H9 (cell line): ENCODE measurements at regions not wholly inside any gene's neighbourhood (a gene's known extent, or its start where the extent isn't known, plus 50 kb on each side); places are given as distances from the start of the nearest gene placed in this dataset.

Experiments used
- DNase-seq: peaks from one replicate; pipeline ENCODE4 v3.0.0-alpha.2; 2017
- H2AFZ ChIP-seq: one replicate; pipeline ENCODE4 v1.6.1; 2013; ENCODE audit warnings: mild to moderate bottlenecking, low read length, control low read depth, moderate library complexity
- H2AK5ac ChIP-seq: 2 replicates; pipeline ENCODE4 v1.6.1; 2013; ENCODE audit warnings: low read length, control low read depth, mixed read lengths; ENCODE audit not compliant: insufficient read length
- H2BK120ac ChIP-seq: one replicate; pipeline ENCODE4 v1.6.1; 2013; ENCODE audit warnings: low read depth, mild to moderate bottlenecking, low read length, control low read depth, inconsistent platforms; ENCODE audit not compliant: poor library complexity, severe bottlenecking
- H2BK12ac ChIP-seq: 2 replicates; pipeline ENCODE4 v1.6.1; 2013; ENCODE audit warnings: low read length, control low read depth, mixed read lengths, low read depth; ENCODE audit not compliant: insufficient read length
- H2BK15ac ChIP-seq: 2 replicates; pipeline ENCODE4 v1.6.1; 2013; ENCODE audit warnings: low read depth, low read length, control low read depth
- H2BK20ac ChIP-seq: one replicate; pipeline ENCODE4 v1.6.1; 2013; ENCODE audit warnings: low read depth, mild to moderate bottlenecking, low read length, control low read depth, inconsistent platforms; ENCODE audit not compliant: poor library complexity, severe bottlenecking
- H2BK5ac ChIP-seq: 2 replicates; pipeline ENCODE4 v1.6.1; 2013; ENCODE audit warnings: low read length, control low read depth, mixed read lengths; ENCODE audit not compliant: insufficient read length
- H3K14ac ChIP-seq: 2 replicates; pipeline ENCODE4 v1.6.1; 2013; ENCODE audit warnings: low read length, control low read depth; ENCODE audit not compliant: insufficient read depth
- H3K18ac ChIP-seq: 2 replicates; pipeline ENCODE4 v1.6.1; 2013; ENCODE audit warnings: low read depth, mild to moderate bottlenecking, mixed read lengths, low read length, control low read depth; ENCODE audit not compliant: insufficient read length
- H3K23ac ChIP-seq: 2 replicates; pipeline ENCODE4 v1.6.1; 2013; ENCODE audit warnings: low read length, control low read depth, mixed read lengths, low read depth; ENCODE audit not compliant: insufficient read length
- H3K23me2 ChIP-seq: 2 replicates; pipeline ENCODE4 v1.6.1; 2013; ENCODE audit warnings: low read depth, mild to moderate bottlenecking, mixed read lengths, low read length, control low read depth; ENCODE audit not compliant: insufficient read length, poor library complexity, severe bottlenecking
- H3K27ac ChIP-seq: 2 replicates; pipeline ENCODE4 v1.5.1; 2013; ENCODE audit warnings: low read length, control low read depth, mixed read lengths, low read depth; ENCODE audit not compliant: insufficient read length
- H3K27me3 ChIP-seq: 2 replicates; pipeline ENCODE4 v1.6.1; 2013; ENCODE audit warnings: low read length, control low read depth, inconsistent platforms; ENCODE audit not compliant: insufficient read depth
- H3K4ac ChIP-seq: 2 replicates; pipeline ENCODE4 v1.6.1; 2013; ENCODE audit warnings: low read depth, mild to moderate bottlenecking, control low read depth, inconsistent platforms, low read length, moderate library complexity
- H3K4me1 ChIP-seq: 2 replicates; pipeline ENCODE4 v1.6.1; 2013; ENCODE audit warnings: low read length, control low read depth, inconsistent platforms; ENCODE audit not compliant: insufficient read depth
- H3K4me2 ChIP-seq: 2 replicates; pipeline ENCODE4 v1.6.1; 2013; ENCODE audit warnings: low read length, control low read depth, mixed read lengths; ENCODE audit not compliant: insufficient read length, insufficient read depth
- H3K56ac ChIP-seq: 2 replicates; pipeline ENCODE4 v1.6.1; 2013; ENCODE audit warnings: low read depth, mild to moderate bottlenecking, mixed read lengths, low read length, control low read depth; ENCODE audit not compliant: insufficient read length
- H3K79me1 ChIP-seq: 2 replicates; pipeline ENCODE4 v1.6.1; 2013; ENCODE audit warnings: low read depth, mild to moderate bottlenecking, moderate library complexity, low read length, control low read depth, inconsistent platforms; ENCODE audit not compliant: insufficient read depth, poor library complexity, severe bottlenecking
- H3K79me2 ChIP-seq: 2 replicates; pipeline ENCODE4 v1.6.1; 2013; ENCODE audit warnings: low read length, control low read depth, inconsistent platforms; ENCODE audit not compliant: insufficient read depth
- H3K9ac ChIP-seq: 2 replicates; pipeline ENCODE4 v1.6.1; 2013; ENCODE audit warnings: low read length, control low read depth, mixed read lengths; ENCODE audit not compliant: insufficient read length; ENCODE audit errors: extremely low read depth
- H3K9me3 ChIP-seq: one replicate; pipeline ENCODE4 v1.6.1; 2013; ENCODE audit warnings: low read depth, low read length, inconsistent platforms; ENCODE audit not compliant: control insufficient read depth
- H3T11ph ChIP-seq: one replicate; pipeline ENCODE4 v1.6.1; 2013; ENCODE audit warnings: mild to moderate bottlenecking, low read length, control low read depth, inconsistent platforms
- H4K20me1 ChIP-seq: one replicate; pipeline ENCODE4 v1.6.1; 2013; ENCODE audit not compliant: control insufficient read depth, insufficient read length, insufficient read depth
- H4K5ac ChIP-seq: 2 replicates; pipeline ENCODE4 v1.6.1; 2013; ENCODE audit warnings: low read depth, mild to moderate bottlenecking, mixed read lengths, low read length, control low read depth; ENCODE audit not compliant: insufficient read length
- H4K8ac ChIP-seq: replicated peaks from 2 replicates; pipeline ENCODE4 v1.6.1; 2013; ENCODE audit warnings: low read length, control low read depth, mixed read lengths, low read depth; ENCODE audit not compliant: insufficient read length
- H4K91ac ChIP-seq: 2 replicates; pipeline ENCODE4 v1.6.1; 2013; ENCODE audit warnings: low read depth, mild to moderate bottlenecking, moderate library complexity, mixed read lengths, low read length, control low read depth; ENCODE audit not compliant: insufficient read length
- H3K27ac Mint-ChIP-seq, 3 experiments: 2 replicates in 2 of 3; 3 replicates in 1 of 3; pipeline ENCODE4 v1.8.0; 2020 to 2021; ENCODE audit warnings: mixed read lengths in 3 of 3, mild to moderate bottlenecking in 1 of 3, moderate library complexity in 1 of 3
- H3K27me3 Mint-ChIP-seq: 2 replicates; pipeline ENCODE4 v1.8.0; 2021; ENCODE audit warnings: low read depth, mild to moderate bottlenecking, moderate library complexity, mixed read lengths
- H3K36me3 Mint-ChIP-seq, 3 experiments: 2 replicates in 2 of 3; 3 replicates in 1 of 3; pipeline ENCODE4 v1.8.0; 2020 to 2021; ENCODE audit warnings: low read depth in 3 of 3, mixed read lengths in 3 of 3; ENCODE audit not compliant: insufficient read depth in 1 of 3
- H3K4me1 Mint-ChIP-seq, 2 experiments: 2 replicates each; pipeline ENCODE4 v1.8.0; 2020; ENCODE audit warnings: mixed read lengths in 2 of 2
- H3K4me3 Mint-ChIP-seq, 2 experiments: 2 replicates in 1 of 2; 3 replicates in 1 of 2; pipeline ENCODE4 v1.8.0; 2020 to 2021; ENCODE audit warnings: mild to moderate bottlenecking in 2 of 2, mixed read lengths in 2 of 2, moderate library complexity in 1 of 2
- H3K9me3 Mint-ChIP-seq, 2 experiments: 2 replicates in 1 of 2; 3 replicates in 1 of 2; pipeline ENCODE4 v1.8.0; 2020; ENCODE audit warnings: mild to moderate bottlenecking in 2 of 2, mixed read lengths in 2 of 2, moderate library complexity in 1 of 2
- CTCF ChIP-seq: fragments of 200-600 bp; sonication (generic); conservative IDR thresholded peaks from 3 replicates; pipeline ENCODE4 v1.8.0; 2021; ENCODE audit warnings: antibody characterized with exemption, mild to moderate bottlenecking
- WGBS: extraction: QIAGEN DNeasy Blood & Tissue Kit; methylation state at CpG from one replicate; pipeline ENCODE4 v1.1.7; 2013; ENCODE audit warnings: missing lambda C conversion rate, low lambda C conversion rate, mixed read lengths; ENCODE audit not compliant: insufficient read length; ENCODE audit errors: extremely low coverage; 5-methylcytosine and 5-hydroxymethylcytosine counted together

- Mint-ChIP-seq H3K9me3 (no peaks in the 10 kb centered on the region; a peak in 1 of 5 replicates), H3K4me3 (no peak overlapping the region), H3K27me3 (no peaks in the 10 kb centered on the region), H3K27ac (no peak overlapping the region), H3K36me3 (peaks cover 0 to 2% (median 0%) of the 10 kb centered on the region in 3 experiments; a peak in 1 of 7 replicates), H3K4me1 (peaks cover 0 to 4% of the 10 kb centered on the region in 2 experiments; a peak in 3 of 4 replicates)
- no peak for DNase-seq
- Histone ChIP-seq H3K4me1 (no peaks in the 10 kb centered on the region), H4K91ac (no peak overlapping the region), H3K23ac (no peak overlapping the region), H3K23me2 (no peaks in the 10 kb centered on the region), H3K18ac (no peak overlapping the region), H4K20me1 (no peaks in the 10 kb centered on the region), H3K14ac (no peak overlapping the region), H4K5ac (no peak overlapping the region), H2AK5ac (no peak overlapping the region), H4K8ac (no peak overlapping the region), H2AFZ (no peak overlapping the region), H3K4ac (no peak overlapping the region), H3K56ac (no peak overlapping the region), H2BK15ac (no peak overlapping the region), H3K4me2 (no peak overlapping the region), H3K27me3 (no peaks in the 10 kb centered on the region), H3T11ph (no peak overlapping the region), H2BK20ac (no peak overlapping the region), H3K79me2 (no peaks in the 10 kb centered on the region), H2BK12ac (no peak overlapping the region), H3K9ac (no peak overlapping the region), H2BK120ac (no peak overlapping the region), H3K27ac (no peak overlapping the region), H3K79me1 (no peaks in the 10 kb centered on the region), H2BK5ac (no peak overlapping the region), H3K9me3 (no peaks in the 10 kb centered on the region)
- no peak for TF ChIP-seq CTCF
- WGBS = no CpG with 5 or more reads among the region's 14 CpGs
Measured at GRCh38 chr18:77985526-77986281, 736.1 kb downstream of the GALR1 start.
